GM12878 (cell line): ENCODE measurements at regions not wholly inside any gene's neighbourhood (a gene's known extent, or its start where the extent isn't known, plus 50 kb on each side); places are given as distances from the start of the nearest gene placed in this dataset.

ENCODE experiments used
- ATAC-seq: fragments of 200-7000 bp; cut with Tn5 transposase; 3 replicates; pipeline ENCODE4 v1.9.1; 2020; ENCODE audit warnings: mild to moderate bottlenecking, moderate library complexity
- BruUV-seq: library from RNA; stranded (reverse); fragments of 400-500 nt; replicated peaks from 2 replicates; lab custom pipeline; 2021; lab: Mats Ljungman, UMichigan
- CTCF ChIA-PET: fragments of 300-600 bp; sonication (Branson Sonifier 250); formaldehyde crosslinking; extraction: SDS; loops from one replicate; lab custom pipeline; 2021; ENCODE audit warnings: inconsistent platforms; lab: Yijun Ruan, JAX
- POLR2A ChIA-PET: fragments of 350-600 bp; formaldehyde crosslinking; extraction: SDS; loops from one replicate; lab custom pipeline; 2021; ENCODE audit warnings: inconsistent platforms; lab: Charles Lee
- RAD21 ChIA-PET: fragments of 300-600 bp; sonication (Branson Sonifier 250); formaldehyde crosslinking; loops from one replicate; lab custom pipeline; 2023; ENCODE audit warnings: antibody characterized with exemption; ENCODE audit not compliant: unreplicated experiment; lab: Charles Lee
- SMC1A ChIA-PET: fragments of 300-600 bp; sonication (Branson Sonifier 250); formaldehyde crosslinking; loops from one replicate; lab custom pipeline; 2023; ENCODE audit not compliant: unreplicated experiment, uncharacterized antibody; lab: Charles Lee
- DNase-seq: peaks from one replicate; pipeline ENCODE4 v3.0.0-alpha.2; 2011; ENCODE audit warnings: low read depth, low spot score
- FAIRE-seq: peaks from 3 replicates; lab custom pipeline; 2011; peaks lifted over from hg19 to GRCh38; lab: Jason Lieb, UNC
- H2AFZ ChIP-seq: 2 replicates; pipeline ENCODE4 v1.6.0; 2011; ENCODE audit warnings: low read depth, low read length, control low read depth; ENCODE audit not compliant: control insufficient read depth
- H3K27ac ChIP-seq: 2 replicates; pipeline ENCODE4 v1.5.1; 2011; ENCODE audit warnings: control low read depth; ENCODE audit not compliant: control insufficient read depth, insufficient read depth
- H3K27me3 ChIP-seq, 2 experiments: replicated peaks in 1 of 2; 2 replicates each; pipeline versions ENCODE4 v1.6.0 to v1.6.1; 2011; ENCODE audit warnings: low read length in 1 of 2; ENCODE audit not compliant: control insufficient read depth in 2 of 2, insufficient read depth in 2 of 2
- H3K36me3 ChIP-seq, 2 experiments: 2 replicates each; pipeline ENCODE4 v1.5.1; 2011; ENCODE audit warnings: low read length in 1 of 2; ENCODE audit not compliant: control insufficient read depth in 2 of 2, insufficient read depth in 2 of 2
- H3K4me1 ChIP-seq: 2 replicates; pipeline ENCODE4 v1.6.1; 2011; ENCODE audit warnings: mild to moderate bottlenecking, low read length, moderate library complexity, mixed read lengths; ENCODE audit not compliant: control insufficient read depth, insufficient read depth
- H3K4me2 ChIP-seq: 2 replicates; pipeline ENCODE4 v1.6.0; 2011; ENCODE audit warnings: control low read depth; ENCODE audit not compliant: control insufficient read depth, insufficient read depth
- H3K4me3 ChIP-seq: fragments of 200-600 bp; sonication (generic); 2 replicates; pipeline ENCODE4 v1.5.1; 2016
- H3K79me2 ChIP-seq: 2 replicates; pipeline ENCODE4 v1.6.0; 2011; ENCODE audit warnings: low read length; ENCODE audit not compliant: control insufficient read depth, insufficient read depth
- H3K9ac ChIP-seq: 2 replicates; pipeline ENCODE4 v1.8.0; 2011; ENCODE audit warnings: low read length, control low read depth, mixed read lengths; ENCODE audit not compliant: control insufficient read depth, insufficient read depth
- H3K9me3 ChIP-seq: replicated peaks from 3 replicates; pipeline ENCODE4 v1.5.1; 2011; ENCODE audit warnings: mild to moderate bottlenecking, low read length; ENCODE audit not compliant: control insufficient read depth, insufficient read depth
- H4K20me1 ChIP-seq: 2 replicates; pipeline ENCODE4 v1.6.0; 2011; ENCODE audit not compliant: control insufficient read depth, insufficient read depth
- NFYA ChIP-seq: IDR thresholded peaks from 2 replicates; pipeline ENCODE4 v1.6.1; 2011; ENCODE audit warnings: low read depth, mild to moderate bottlenecking, low read length, improper control_type of control experiment, borderline replicate concordance
- PML ChIP-seq: IDR thresholded peaks from 2 replicates; pipeline ENCODE4 v1.6.1; 2012; ENCODE audit warnings: low read length, inconsistent platforms
- POLR2AphosphoS2 ChIP-seq: IDR thresholded peaks from 2 replicates; pipeline ENCODE4 v1.6.1; 2011; ENCODE audit warnings: low read depth, mild to moderate bottlenecking, low read length, improper control_type of control experiment, moderate library complexity
- RBBP5 ChIP-seq: fragments of 200-600 bp; sonication (generic); conservative IDR thresholded peaks from 2 replicates; pipeline ENCODE4 v1.6.1; 2016
- SPI1 ChIP-seq: IDR thresholded peaks from 2 replicates; pipeline ENCODE4 v1.6.1; 2011; ENCODE audit warnings: low read depth, mild to moderate bottlenecking, low read length, moderate library complexity, borderline replicate concordance; ENCODE audit not compliant: insufficient read depth
- TCF12 ChIP-seq: IDR thresholded peaks from 2 replicates; pipeline ENCODE4 v1.6.1; 2011; ENCODE audit warnings: low read depth, mild to moderate bottlenecking, low read length
- ZNF274 ChIP-seq: IDR thresholded peaks from one replicate; pipeline ENCODE4 v1.8.0; 2011; ENCODE audit not compliant: insufficient read length, insufficient read depth
- WGBS: methylation state at CpG from one replicate; pipeline ENCODE4 v1.1.6; 2016; ENCODE audit warnings: low lambda C conversion rate; ENCODE audit not compliant: insufficient replicate concordance, insufficient coverage; ENCODE audit errors: missing lambda C conversion rate; 5-methylcytosine and 5-hydroxymethylcytosine counted together
- in situ Hi-C: fragments of 300-500 bp; cut with MboI; formaldehyde crosslinking; loops from 9 replicates; pipeline ENCODE4 v1.14.3; 2018; ENCODE audit warnings: mixed read lengths
- intact Hi-C: fragments of 100-400 bp; cut with micrococcal nuclease; formaldehyde crosslinking; loops from one replicate; pipeline ENCODE4 v1.14.2; 2022; ENCODE audit not compliant: unreplicated experiment
- TF ChIP-seq, protein P1 (sequence below): fragments of 450-650 bp; IDR thresholded peaks from 2 replicates; pipeline ENCODE4 v1.6.1; 2017; ENCODE audit warnings: low read depth, mild to moderate bottlenecking, moderate library complexity

DNA sequence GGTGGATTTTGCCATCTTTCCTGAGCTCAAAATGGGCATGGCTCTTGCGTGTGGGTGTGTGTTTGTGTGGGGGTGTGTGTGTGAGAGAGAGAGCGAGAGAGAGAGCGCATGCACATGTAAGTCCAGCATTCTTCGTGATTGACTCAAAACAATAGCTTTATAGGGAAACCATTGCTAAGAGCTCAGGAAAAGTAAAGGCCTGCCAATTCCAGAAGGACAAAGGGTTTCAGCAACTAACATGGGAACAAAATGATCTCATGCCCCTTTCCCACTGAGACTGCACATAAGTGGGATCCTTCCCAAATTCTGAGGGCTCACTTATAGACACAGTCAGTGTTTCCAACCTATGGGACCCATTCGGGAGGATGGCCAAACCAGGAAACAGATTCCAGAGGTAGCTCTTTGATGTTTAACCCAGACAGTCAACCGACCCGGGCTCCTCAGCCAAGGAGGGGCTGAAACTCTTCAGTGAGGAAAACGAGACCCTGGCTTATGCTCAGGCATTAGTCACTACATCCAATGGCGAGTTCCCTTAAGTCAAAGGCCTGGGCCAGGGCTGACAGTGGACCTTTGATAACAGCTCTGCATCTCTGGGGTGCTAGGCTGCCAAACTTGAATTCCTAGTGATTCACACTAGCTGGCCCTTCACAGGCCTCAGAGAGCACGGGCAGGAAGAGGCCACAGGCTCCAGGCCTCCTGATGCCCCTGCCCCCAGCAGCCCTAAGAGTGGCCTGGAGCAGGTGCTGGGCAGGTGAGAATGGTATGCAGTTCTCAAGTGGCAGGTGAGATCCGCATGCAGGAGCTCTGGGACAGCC lies 305.0 kb upstream of the C2CD4B start:
- BruUV-seq: no TSS peak
- H3K4me3 ChIP-seq: no peak overlapping the region
- POLR2A ChIA-PET: interaction anchor here (0.7 kb wide), 1 partner anchor 323 kb away, joined by 3 read pairs; no protein-coding TSS in a partner anchor
- intact Hi-C loops: no loop called here
- no peak for FAIRE-seq
- TF ChIP-seq POLR2AphosphoS2: no peak
- TF ChIP-seq, all 136 proteins: peak for 0
- no peak for DNase-seq
- in situ Hi-C loops: no loop called here
- Histone ChIP-seq H3K9ac (no peak overlapping the region), H3K36me3 (no peaks in the 10 kb centered on the region), H3K27me3 (no peaks in the 10 kb centered on the region), H3K4me2 (no peak overlapping the region), H3K4me1 (peaks cover 4% of the 10 kb centered on the region; the same call in 1 of the 2 replicates), H2AFZ (no peak overlapping the region), H4K20me1 (no peaks in the 10 kb centered on the region), H3K79me2 (no peaks in the 10 kb centered on the region), H3K9me3 (no peaks in the 10 kb centered on the region), H3K27ac (no peak overlapping the region)
- 42% methylated on average over 11 of the region's 11 CpGs for WGBS
- ChIA-PET RAD21 (no interaction called here), CTCF (interaction anchor here (1.0 kb wide), 1 partner anchor 80 kb away, joined by 3 read pairs; no protein-coding TSS in a partner anchor), SMC1A (no interaction called here)
- no peak for ATAC-seq

DNA sequence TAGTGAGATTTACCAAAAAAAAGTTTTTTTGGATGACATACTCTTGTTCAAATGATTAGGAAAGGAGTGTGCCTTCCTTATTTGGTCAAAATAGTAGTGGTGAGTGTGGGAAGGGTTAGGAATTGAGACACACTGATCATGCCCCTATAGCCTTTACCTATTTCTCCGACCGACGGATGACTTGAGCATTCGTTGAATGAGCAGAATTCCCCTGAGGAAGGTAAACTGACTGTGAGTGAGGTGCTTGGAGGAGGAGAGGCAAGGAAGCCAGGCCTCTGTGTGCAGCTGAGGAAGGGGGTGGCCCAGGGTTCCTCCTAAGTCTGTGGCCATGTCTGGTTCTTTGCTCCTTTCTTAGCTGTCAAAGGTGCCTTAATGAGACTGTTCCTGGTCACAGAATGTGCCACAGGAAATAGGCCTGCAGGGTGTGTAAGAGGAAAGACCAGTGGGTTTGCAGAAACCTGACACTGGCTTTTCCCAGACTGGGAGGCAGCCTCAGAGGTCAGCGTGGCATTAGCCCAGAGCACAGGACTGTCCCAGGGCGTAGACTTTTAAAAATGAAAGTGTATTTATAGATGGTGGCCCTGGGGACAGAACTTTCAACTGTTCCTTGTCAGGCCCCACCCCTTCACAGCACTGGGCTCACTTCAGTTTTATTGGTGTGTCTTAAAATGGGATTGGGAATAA lies 307.7 kb upstream of the C2CD4B start:
- SMC1A ChIA-PET: interaction anchor here (1.1 kb wide), 1 partner anchor 10 kb away, joined by 3 read pairs; no protein-coding TSS in a partner anchor
- Histone ChIP-seq H3K79me2 (no peaks in the 10 kb centered on the region), H3K4me3 (no peak overlapping the region), H3K4me2 (peak overlapping the region; percentile 42; the same call in 1 of the 2 replicates), H4K20me1 (no peaks in the 10 kb centered on the region), H3K27me3 (no peaks in the 10 kb centered on the region), H3K36me3 (no peaks in the 10 kb centered on the region), H3K27ac (no peak overlapping the region), H2AFZ (peak overlapping the region; percentile 47), H3K9me3 (no peaks in the 10 kb centered on the region), H3K9ac (no peak overlapping the region), H3K4me1 (peaks cover 4% of the 10 kb centered on the region; the same call in 1 of the 2 replicates)
- in situ Hi-C loops (no loop called here), intact Hi-C loops (no loop called here)
- POLR2A ChIA-PET: interaction anchor here (0.5 kb wide), 1 partner anchor 12 kb away, joined by 4 read pairs; no protein-coding TSS in a partner anchor
- TF ChIP-seq ZNF274 (no peak), TCF12 (no peak), SPI1 (no peak), NFYA (no peak), PML (no peak), RBBP5 (no peak)
- TF ChIP-seq, protein P1, sequence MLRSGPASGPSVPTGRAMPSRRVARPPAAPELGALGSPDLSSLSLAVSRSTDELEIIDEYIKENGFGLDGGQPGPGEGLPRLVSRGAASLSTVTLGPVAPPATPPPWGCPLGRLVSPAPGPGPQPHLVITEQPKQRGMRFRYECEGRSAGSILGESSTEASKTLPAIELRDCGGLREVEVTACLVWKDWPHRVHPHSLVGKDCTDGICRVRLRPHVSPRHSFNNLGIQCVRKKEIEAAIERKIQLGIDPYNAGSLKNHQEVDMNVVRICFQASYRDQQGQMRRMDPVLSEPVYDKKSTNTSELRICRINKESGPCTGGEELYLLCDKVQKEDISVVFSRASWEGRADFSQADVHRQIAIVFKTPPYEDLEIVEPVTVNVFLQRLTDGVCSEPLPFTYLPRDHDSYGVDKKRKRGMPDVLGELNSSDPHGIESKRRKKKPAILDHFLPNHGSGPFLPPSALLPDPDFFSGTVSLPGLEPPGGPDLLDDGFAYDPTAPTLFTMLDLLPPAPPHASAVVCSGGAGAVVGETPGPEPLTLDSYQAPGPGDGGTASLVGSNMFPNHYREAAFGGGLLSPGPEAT: no peak
- no TSS peak for BruUV-seq
- RAD21 ChIA-PET: no interaction called here
- 55% methylated on average over 6 of the region's 6 CpGs for WGBS
- CTCF ChIA-PET: no interaction called here
- DNase-seq (no peak), ATAC-seq (peak; percentile 20), FAIRE-seq (no peak)
